SKM-1 (cell line): ENCODE measurements at regions not wholly inside any gene's neighbourhood (a gene's known extent, or its start where the extent isn't known, plus 50 kb on each side); places are given as distances from the start of the nearest gene placed in this dataset.

Experiments
- DNase-seq: peaks from one replicate; lab custom pipeline; 2025; ENCODE audit not compliant: unreplicated experiment; lab: John Stamatoyannopoulos, UW

DNA sequence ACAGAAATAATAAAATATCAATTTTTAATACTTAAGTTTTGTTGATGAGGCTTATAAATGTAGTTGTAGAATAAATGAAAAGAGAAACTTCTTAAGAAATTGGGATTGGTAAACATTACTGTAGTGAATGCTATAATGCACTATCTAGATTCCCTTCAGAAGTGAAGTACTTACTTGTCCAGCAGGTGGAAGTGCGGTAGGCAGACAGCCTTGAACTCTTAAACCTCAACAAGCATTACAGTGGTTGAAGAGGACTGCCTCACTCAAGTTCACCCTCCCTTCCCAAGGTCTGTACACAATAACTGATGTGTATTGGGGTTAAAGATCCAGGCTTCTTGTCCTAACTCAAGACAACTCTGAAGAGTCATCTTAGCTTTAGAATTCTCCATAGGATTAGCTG lies 931.0 kb upstream of the LRRTM1 start:
- DNase-seq: no peak

DNA sequence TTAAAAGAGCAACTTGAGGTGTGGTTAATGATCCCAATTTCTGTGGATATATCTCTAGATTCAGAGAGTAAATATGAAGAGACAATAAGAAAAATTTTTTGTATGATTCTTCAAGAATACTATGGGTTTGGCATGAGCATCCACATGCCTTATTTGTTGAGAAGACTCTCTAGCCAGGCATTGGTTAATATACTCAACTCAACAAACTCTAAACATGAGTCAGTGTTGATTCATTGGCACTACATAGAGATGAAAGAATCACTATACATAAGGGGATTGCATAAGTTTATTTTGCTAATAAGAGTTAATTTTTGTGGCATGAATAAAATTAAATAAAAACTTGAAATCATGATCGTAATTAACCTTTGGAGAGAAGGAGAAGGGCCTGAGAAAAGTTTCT lies 930.2 kb upstream of the LRRTM1 start:
- DNase-seq: no peak

DNA sequence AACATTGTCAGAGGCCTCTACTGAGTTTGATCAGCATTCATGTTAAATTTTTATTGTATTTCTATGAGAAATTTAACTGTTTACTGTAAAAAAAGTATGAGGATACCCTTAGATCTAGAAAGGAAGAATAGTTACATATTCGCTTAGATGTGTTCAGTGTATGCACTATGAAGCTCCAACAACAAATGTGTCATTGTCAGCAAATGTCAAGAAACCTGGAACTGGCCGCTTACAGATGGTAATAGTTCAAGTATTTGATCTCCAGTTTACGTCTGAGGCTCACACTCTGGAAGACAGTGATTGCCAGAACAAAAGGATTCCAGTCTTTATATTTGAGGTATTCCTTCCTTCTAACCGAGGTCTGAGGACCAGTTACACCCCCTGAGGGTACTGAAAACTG lies 921.2 kb upstream of the LRRTM1 start:
- DNase-seq: no peak

DNA sequence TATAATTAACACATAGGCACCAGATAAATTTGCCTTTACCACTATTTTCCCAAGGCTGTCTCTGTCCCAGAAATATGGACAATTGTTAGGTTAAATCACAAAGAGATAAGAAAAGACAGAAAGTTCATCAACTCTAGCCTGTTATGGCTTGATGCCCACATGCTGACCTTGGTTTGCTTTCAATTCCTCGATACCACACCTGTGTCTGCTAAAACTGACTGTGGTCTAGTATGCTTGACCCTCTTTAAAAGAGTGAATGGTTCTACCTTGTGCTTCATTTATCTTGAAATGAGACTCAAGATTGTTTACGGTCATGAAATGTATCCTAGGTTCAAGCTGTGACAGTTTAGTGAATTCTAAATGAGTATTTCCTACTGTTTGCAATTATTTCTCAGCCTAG lies 909.0 kb upstream of the LRRTM1 start:
- DNase-seq: no peak

DNA sequence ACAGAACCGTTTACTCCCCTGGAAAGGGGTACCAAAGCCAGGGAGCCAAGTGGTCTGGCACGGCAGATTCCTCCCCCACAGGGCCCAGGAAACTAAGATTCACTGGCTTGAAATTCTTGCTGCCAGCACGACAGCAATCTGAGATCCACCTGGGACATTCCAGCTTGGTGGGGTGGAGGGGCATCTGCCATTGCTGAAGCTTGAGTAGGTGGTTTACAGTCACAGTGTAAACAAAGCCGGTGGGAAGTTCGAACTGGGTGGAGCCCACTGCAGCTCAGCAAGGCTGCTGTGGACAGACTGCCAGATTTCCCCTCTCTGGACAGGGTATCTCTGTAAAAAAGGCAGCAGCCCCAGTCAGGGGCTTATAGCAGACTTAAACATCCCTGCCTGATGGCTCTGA lies 901.7 kb upstream of the LRRTM1 start:
- DNase-seq: no peak

DNA sequence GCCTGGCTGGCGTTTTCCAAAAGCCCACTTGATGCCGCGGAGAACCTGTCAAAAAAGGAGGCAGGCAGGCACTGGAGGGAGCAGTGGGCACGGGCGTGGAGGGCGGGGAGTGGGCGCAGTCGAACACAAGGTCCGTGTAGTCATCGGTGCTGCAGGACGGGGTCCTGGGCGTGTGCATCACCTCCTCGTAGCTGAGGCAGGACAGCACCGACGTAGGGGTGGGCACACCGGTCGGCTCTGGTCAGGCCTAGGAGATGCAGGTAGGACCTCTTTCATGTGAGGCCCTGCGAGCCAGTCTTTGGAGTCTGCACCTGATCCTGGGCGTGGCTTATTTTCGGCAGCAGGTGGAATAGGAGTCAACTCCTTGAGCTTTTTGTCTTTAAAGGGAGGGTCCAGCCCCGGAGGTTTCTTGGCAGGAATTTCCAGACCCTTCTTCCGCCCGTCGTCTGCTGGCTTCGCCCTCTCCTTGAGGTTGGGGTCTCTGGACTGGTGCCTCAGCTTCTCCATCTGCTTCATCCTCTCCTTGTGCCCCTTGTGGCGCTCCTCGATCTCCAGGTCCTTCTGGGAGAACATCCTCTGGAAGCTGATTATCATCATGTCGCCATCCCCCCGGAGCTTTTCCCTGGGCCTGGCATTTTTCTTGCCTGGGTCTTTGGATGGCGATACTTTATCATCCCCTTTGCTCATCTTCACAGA lies 892.5 kb upstream of the LRRTM1 start:
- no peak for DNase-seq

DNA sequence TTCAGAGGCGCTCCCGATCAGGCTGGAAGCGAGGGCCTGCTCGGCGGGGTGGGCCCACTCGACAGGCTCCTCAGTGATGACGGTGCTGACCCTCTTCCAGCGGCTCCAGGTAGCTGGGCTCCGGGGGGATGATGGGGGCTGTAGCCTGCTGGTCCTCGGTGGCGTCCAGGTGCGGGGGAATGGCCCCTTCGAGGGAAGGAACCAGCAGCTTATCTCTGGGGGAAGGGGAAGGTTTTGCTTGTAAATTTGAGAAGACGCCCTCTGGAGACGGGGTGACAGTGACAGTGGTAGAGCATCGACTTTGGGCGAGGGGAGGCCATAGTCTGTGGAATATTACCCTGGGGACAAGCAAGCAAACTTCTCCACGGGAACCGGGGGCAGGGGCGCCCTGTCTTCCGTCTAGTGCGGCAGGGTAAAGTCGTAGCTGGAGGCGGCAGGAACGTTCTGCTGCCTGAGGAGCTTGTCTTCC lies 891.9 kb upstream of the LRRTM1 start:
- DNase-seq: no peak

DNA sequence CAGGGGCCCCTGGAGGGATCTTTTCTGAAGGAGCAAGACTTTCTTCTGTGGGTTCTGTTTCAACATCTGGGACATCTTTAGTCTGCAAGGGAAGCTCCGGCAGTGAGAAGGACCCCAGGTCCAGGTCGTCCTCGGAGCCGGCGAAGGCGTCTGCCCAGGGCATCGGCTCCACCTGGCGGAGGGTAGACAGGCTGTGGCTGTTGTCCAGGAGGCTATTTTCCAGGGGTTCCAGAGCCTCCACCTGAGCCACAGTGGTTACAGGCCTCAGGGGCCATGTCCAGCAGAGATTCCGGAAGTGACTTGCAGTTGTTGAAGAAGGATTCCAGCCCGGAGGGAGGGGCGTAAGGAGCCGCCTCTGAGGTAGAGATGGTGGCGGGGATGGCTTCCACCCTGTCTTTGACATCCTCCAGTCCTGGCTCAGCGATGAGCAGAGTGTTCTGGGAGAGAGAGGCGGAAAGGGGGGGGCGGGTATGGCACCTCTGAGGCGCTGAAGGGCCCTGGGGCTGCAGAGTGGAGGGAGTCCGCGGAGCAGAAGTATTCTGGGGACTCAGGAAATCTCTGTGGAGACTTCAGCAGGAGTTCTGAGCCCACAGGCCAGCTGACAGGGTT lies 891.3 kb upstream of the LRRTM1 start:
- DNase-seq: no peak

DNA sequence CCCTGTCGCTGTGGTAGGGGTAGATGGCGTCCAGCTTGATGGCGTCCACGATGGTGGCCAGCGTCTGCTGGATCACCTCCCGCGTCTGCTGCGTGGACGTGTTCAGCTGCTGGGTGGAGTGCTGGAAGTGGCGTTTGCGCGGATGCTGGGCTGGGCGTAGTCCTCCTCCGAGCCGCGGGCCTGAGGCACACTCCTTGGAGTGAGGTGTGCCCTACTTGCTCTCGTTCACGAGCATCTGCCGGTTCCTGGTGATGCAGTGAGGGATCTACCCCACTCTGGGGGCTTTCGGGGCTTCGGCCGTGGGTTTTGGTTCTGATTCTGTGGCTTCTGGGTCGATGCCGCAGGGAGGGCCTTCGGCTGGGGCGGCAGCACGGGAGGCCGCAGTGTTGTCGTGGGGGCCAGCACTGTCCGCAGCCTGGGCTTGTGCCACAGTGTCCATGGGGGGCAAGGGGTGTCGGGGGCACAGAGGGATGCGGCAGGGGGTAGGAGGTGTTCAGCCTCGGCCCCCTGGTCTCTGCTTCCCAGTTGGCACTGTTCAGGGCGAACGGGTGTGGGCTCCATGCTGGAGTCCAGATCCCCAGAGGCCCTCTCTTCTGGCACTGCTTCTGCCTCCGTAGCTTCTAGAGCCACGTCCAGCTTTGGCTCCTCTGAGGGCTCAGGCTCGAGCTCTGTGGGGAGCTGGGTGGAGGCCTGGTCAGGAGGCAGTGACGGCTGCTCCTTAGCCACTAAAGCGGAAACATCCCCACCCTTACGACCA lies 890.6 kb upstream of the LRRTM1 start:
- DNase-seq: no peak

DNA sequence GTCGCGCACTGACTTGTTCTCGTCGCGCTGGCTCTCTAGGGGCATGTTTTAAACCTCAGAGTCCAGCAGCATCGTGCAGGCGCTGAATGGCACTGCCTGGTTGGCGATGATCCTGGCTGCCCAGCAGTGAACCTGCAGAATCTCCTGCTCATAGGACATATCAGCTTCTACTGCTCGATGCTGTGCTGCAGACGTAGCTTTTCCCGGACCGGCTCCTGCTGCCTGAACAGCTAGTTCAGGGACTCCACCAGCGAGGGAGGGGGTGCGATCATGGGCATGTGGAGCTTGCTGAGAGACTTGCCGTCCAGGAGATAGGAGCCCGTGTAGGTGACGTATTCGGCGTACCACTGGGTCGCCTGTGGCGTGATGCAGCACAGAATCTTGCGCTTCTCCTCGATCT lies 890.0 kb upstream of the LRRTM1 start:
- DNase-seq: no peak

DNA sequence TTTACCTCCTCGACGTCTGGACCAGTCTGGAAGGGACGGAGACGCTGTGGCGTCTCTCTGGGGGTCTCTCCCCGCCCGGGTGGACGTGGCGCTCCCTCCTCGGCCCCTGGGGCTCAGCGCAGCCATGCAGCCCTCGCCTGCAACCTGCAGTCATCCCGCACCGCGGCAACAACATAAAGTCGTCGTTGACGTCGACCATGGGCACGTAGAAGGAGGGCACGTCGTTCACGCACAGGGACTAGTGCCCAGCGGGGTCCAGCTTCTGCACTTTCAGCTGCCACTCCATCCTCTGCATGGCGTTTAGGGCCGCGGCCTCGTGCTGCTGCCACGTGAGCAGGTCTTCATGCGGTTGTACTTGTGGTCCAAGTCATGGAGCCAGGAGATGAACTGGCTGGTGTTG lies 889.6 kb upstream of the LRRTM1 start:
- DNase-seq: no peak

DNA sequence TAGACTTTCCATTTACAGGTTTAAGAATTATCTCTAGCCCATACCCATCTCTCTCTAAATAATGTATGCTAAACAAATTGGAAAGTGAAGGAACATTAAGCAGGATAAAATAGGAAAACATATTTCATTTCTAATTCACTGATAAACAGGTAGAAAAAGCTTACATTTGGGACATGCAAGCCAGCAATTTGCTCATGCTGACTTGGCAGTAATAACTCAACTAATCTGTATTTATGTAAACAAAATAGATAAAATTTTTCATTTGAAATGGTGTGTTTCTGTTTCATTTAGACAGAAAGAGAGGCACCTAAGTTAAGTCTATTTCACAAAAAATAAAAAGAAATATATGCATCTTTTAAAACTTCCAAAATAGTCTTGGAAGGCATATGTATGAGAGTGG lies 877.3 kb upstream of the LRRTM1 start:
- no peak for DNase-seq

DNA sequence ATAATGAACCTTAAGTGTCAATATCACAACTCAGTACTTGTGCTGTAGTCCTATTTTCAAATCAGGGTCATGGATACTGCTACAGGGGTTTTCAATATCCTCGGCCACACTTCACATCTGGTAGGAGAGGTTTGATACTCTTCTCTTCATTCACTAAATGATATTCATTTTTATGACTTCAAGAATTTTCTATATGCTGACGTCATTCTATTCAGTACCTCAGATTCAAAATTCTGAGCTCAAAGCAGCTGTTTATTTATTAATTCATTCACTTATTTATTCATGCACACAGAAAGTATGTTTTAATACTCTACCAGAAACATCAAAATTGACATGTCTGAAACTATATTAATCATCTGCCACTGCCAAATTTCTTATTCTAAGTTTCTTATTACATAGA lies 866.9 kb upstream of the LRRTM1 start:
- no peak for DNase-seq

DNA sequence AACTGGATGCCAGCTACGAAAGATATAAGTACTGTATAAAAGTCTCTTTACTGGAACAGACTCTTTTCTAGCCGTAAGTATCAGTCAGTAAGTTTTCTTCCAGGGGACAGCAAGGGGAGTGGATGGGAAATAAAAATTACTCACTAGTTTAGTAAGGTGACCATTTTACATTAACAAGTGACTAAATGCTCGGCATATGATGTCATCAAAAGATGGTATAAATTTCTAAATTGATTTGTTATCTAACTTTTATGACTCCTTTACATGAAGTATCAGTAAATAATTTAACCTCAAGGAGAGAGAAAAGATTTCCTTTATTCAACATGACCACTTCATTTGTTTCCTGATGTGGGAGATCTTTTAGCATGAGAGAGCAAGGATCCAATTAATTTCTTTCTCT lies 859.0 kb upstream of the LRRTM1 start:
- DNase-seq: no peak

DNA sequence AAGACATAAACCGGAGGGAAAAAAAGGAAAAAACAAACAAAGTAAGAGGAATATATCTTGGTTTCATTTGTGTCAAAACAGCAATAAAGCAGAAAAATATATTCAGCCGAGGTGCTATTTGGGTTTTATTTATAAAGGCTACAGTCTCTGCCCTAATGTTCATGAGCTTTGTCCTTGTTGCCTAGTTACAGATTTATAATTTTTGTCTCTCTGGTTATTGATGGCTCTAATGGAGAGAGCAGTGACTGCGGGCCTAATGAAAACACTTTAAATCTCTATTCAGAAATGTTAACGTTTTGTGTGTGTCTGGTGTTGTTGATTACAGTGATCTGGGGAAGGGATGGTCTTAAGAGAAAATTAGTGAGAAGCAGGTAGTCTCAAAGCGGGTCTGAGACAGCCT lies 854.0 kb upstream of the LRRTM1 start:
- DNase-seq: no peak

DNA sequence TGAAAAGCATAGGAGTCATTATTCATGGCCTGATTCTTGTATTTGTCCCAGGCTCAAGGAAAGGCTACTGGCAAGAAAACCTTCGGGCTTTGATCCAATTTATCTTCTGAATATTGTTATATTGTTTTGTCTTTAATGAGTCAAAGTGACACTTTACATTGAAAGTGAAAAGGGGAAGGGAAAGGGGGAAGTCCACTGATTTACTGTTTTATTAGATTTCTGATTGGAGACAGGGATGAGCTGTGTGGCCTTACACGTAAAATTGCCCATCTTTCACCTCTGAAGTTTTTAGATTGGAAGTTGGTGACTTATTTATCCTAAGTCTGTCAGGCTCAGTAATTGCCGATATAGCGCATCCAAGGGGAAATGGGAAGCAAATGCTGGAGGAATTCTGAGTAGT lies 843.8 kb upstream of the LRRTM1 start:
- no peak for DNase-seq

DNA sequence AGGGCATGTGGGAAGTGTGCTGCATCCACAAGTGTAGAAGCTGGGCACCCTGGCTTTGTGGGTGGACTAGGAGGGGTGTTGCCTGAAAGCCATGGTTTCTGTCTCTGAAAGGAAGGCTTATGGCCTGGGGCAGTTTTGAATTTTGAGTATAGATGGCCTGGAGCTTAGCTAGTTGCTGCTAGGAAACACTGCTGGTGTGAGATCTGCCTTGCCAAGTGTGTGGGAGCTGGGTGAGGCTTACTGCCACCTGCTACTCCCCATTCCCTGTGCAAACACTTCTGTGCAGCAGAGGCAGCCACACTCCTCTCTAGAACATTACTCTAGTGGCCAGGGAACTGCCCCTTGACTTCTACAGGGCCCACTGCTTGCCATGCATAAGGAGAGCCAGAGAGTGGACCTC lies 831.7 kb upstream of the LRRTM1 start:
- no peak for DNase-seq

DNA sequence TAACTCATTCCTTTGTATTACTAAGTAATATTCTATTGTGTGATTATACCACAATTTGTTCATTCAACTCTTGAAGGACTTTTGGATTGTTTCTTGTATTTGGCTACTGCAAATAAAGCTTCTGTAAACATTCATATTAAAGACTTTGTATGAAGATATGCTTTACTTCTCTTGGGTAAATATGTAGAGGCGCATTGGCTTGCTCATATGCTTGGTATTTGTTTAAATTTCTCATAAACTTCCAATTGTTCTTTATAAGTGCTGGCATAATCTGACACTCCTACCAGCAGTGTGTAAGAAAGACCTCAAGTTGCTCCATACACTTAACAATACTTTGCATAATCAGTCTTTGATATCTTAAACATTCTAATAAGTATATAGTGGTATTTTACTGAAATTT lies 792.8 kb upstream of the LRRTM1 start:
- no peak for DNase-seq

DNA sequence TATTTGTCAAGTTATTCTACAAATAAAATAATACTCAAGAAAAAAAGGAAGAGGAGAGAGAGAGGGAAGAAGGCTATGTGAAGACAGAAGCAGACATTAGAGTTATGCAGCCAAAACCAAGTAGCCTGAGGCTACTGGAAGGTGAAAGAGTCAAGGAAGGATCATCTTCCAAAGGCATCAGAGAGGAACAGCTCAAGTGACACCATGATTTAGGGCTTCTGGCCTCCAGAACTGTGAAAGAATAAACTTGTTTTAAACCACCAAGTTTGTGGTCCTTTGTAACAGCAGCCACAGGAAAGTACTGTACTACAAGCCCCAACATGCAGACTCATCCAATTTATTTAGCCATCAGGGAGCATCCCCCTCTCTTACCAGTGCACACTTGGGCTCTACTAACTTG lies 788.5 kb upstream of the LRRTM1 start:
- no peak for DNase-seq

DNA sequence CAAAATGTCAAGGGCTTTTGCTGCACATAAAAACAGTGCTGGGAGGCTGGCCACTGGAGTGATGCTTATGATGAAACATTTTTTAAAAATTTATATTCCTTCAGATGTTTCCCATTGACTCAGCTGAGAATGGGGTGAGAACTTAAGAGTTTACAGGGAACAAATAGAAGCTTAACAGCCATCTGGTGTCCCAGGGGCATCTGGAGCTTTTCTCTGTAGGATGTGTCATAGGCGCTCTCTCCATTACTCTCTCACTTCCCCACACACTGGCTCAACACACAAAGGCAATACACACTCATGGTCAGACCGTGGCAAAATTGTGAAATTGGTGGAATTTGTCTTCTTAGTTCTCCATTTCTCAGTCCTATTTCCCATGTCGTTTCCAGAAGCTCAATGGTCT lies 783.1 kb upstream of the LRRTM1 start:
- DNase-seq: no peak

DNA sequence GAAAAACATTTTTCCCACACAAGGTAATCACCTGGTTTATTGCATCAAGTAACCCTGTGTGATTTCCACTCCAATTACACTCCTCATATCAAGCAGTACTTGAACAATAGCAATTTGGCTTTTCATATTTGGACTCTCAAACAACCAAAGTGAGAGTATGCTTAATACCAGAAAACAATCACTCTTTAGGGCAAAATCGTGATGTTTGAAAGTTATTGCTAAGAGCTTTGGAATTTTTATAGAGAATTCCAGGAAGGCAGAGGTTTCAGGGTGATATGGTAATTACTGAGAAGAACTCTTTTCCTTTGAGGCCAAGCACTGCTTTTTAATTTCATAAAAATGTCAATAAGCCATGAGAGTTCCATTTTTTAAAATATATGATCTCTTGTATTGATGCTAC lies 779.5 kb upstream of the LRRTM1 start:
- DNase-seq: no peak

DNA sequence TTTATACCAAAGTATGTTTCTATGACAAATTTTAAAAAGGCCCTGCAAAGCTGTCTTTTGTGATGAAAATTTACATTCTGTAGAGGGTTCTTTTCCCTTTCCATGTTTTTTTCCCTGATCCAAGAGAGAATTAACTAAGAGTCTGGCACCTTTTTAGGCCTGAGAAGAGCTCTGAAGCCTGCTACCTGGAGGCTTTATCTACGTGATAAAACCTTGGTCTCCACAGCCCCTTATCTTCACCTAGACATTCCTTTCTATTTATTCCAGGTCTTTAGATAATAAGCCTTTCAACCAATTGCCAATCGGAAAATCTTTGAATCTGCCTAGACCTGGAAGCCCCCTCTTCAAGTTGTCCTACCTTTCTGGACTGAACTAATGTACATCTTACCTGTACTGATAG lies 774.1 kb upstream of the LRRTM1 start:
- no peak for DNase-seq
